ENCODE measurements at regions not wholly inside any gene's neighbourhood (a gene's known extent, or its start where the extent isn't known, plus 50 kb on each side); places are given as distances from the start of the nearest gene placed in this dataset.

GRCh38 chr6:67608099-67608749, 1026.9 kb upstream of the ADGRB3 start:
- DNase-seq (no peak), ATAC-seq (no peak)
- Mint-ChIP-seq H3K36me3 (peaks cover 16% of the 10 kb centered on the region), H3K4me3 (no peak overlapping the region), H3K4me1 (no peaks in the 10 kb centered on the region), H3K27me3 (ENCODE audit: low read depth in 2 of 2) (no peaks in the 10 kb centered on the region), H3K9me3 (peaks cover 11 to 29% of the 10 kb centered on the region in 2 donors), H3K27ac (no peak overlapping the region)
- intact Hi-C loops (cut with micrococcal nuclease): no loop called here
- WGBS (ENCODE audit: insufficient coverage): 69% methylated on average over 3 of the region's 4 CpGs
- Histone ChIP-seq H3K4me1 (ENCODE audit: control insufficient read depth, insufficient read depth, low read length) (no peaks in the 10 kb centered on the region), H3K27me3 (ENCODE audit: control insufficient read depth, insufficient read depth, low read length) (no peaks in the 10 kb centered on the region), H3K4me3 (ENCODE audit: low read length) (no peak overlapping the region), H3K9me3 (ENCODE audit: control insufficient read depth, insufficient read depth, low read length) (peaks cover 4% of the 10 kb centered on the region), H3K27ac (ENCODE audit: low read length) (no peak overlapping the region), H3K36me3 (ENCODE audit: control insufficient read depth, insufficient read depth, low read length) (no peaks in the 10 kb centered on the region)
- no peak for TF ChIP-seq CTCF (IDR thresholded peaks at IDR 0.05)

- no peak overlapping the region for H3K27ac ChIP-seq (ENCODE audit: low read length)
- H3K27ac Mint-ChIP-seq: no peak overlapping the region
- intact Hi-C loops (cut with micrococcal nuclease): no loop called here
These were observed 1027.9 kb upstream of the ADGRB3 start for GRCh38 chr6:67606906-67607828.

GRCh38 chr6:67594366-67594765, 1040.7 kb upstream of the ADGRB3 start:
- Histone ChIP-seq H3K36me3 (ENCODE audit: control insufficient read depth, insufficient read depth, low read length) (no peaks in the 10 kb centered on the region), H3K27ac (ENCODE audit: low read length) (no peak overlapping the region), H3K27me3 (ENCODE audit: control insufficient read depth, insufficient read depth, low read length) (no peaks in the 10 kb centered on the region), H3K4me1 (ENCODE audit: control insufficient read depth, insufficient read depth, low read length) (no peaks in the 10 kb centered on the region), H3K4me3 (ENCODE audit: low read length) (no peak overlapping the region), H3K9me3 (ENCODE audit: control insufficient read depth, insufficient read depth, low read length) (peaks cover 3% of the 10 kb centered on the region)
- intact Hi-C loops (cut with micrococcal nuclease): no loop called here
- no peak overlapping the region for H3K27ac Mint-ChIP-seq
- DNase-seq (no peak), ATAC-seq (no peak)
- peaks cover 9 to 12% of the 10 kb centered on the region in 2 donors for H3K9me3 Mint-ChIP-seq
- H3K27me3 Mint-ChIP-seq (ENCODE audit: low read depth in 2 of 2): no peaks in the 10 kb centered on the region
- WGBS (ENCODE audit: insufficient coverage): no CpG with 5 or more reads among the region's 1 CpG
- no peak overlapping the region for H3K4me3 Mint-ChIP-seq
- no peaks in the 10 kb centered on the region for H3K36me3 Mint-ChIP-seq
- H3K4me1 Mint-ChIP-seq: no peaks in the 10 kb centered on the region
- no peak for TF ChIP-seq CTCF (IDR thresholded peaks at IDR 0.05)

More at GRCh38 chr6:67606906-67607828, 1027.9 kb upstream of the ADGRB3 start:
- Mint-ChIP-seq H3K36me3 (peaks cover 16% of the 10 kb centered on the region), H3K4me1 (no peaks in the 10 kb centered on the region), H3K4me3 (no peak overlapping the region), H3K27me3 (ENCODE audit: low read depth in 2 of 2) (no peaks in the 10 kb centered on the region), H3K9me3 (peaks cover 9 to 22% of the 10 kb centered on the region in 2 donors)
- Histone ChIP-seq H3K9me3 (ENCODE audit: control insufficient read depth, insufficient read depth, low read length) (peaks cover 4% of the 10 kb centered on the region), H3K4me1 (ENCODE audit: control insufficient read depth, insufficient read depth, low read length) (no peaks in the 10 kb centered on the region), H3K4me3 (ENCODE audit: low read length) (no peak overlapping the region), H3K36me3 (ENCODE audit: control insufficient read depth, insufficient read depth, low read length) (no peaks in the 10 kb centered on the region), H3K27me3 (ENCODE audit: control insufficient read depth, insufficient read depth, low read length) (no peaks in the 10 kb centered on the region)
- no peak for ATAC-seq
- DNase-seq: no peak
- TF ChIP-seq CTCF (IDR thresholded peaks at IDR 0.05): no peak
- 0% methylated on average over 1 of the region's 5 CpGs for WGBS (ENCODE audit: insufficient coverage)
